GM13977 (cell line): ENCODE measurements at regions not wholly inside any gene's neighbourhood (a gene's known extent, or its start where the extent isn't known, plus 50 kb on each side); places are given as distances from the start of the nearest gene placed in this dataset.

Source experiments
- DNase-seq: peaks from one replicate; pipeline ENCODE4 v3.0.0; 2012; ENCODE audit warnings: low spot score
- in situ Hi-C: fragments of 300-500 bp; cut with MboI; formaldehyde crosslinking; loops from one replicate; pipeline ENCODE4 v1.12.0; 2022; ENCODE audit warnings: low sequenced_read_pairs, low pct_unique_long_range_greater_than_20kb, mixed read lengths, inconsistent platforms; ENCODE audit not compliant: unreplicated experiment
- TF ChIP-seq, protein P1 (sequence below): IDR thresholded peaks from 2 replicates; pipeline ENCODE4 v1.5.1; 2012; ENCODE audit warnings: mild to moderate bottlenecking, control low read depth; ENCODE audit not compliant: insufficient read depth; ENCODE audit errors: extremely low read depth, missing control alignments

DNA sequence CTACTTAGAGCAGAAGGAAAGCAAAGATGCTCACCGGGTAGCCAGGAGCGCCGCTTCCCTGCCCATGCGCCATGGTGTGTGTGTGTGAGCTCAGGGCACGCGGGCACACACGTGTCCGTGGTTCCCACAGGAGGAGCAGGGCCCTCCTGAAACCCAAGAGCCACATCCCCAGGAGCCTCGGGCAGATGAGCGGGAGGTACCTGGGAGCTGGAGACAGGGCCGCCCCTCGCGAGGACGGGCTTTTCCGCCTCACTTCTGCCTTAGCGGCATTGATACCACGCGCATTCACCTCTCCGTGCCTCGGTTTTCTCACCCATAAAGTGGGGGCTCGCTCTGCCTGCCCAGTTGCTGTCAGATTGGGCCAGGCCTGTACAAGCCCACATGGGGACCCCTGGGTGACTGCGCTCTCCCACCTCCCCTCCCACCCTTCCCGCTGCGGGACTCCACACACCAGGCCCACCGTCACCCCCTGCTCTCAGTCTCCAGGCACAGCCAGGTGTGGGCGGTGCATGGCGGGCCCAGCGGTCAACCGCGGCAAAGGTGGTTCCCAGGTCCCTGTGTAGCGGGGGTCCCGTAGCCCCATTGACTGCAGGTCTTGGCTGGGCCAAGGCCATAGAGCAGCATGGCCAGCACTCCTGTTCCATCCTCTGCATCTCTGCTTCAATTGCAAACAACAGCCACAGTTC, 66.3 kb downstream of the SIK1 start:
- in situ Hi-C loops, result no loop called here

GRCh38 chr21:43358940-43359822, 67.8 kb downstream of the SIK1 start:
- TF ChIP-seq, protein P1, sequence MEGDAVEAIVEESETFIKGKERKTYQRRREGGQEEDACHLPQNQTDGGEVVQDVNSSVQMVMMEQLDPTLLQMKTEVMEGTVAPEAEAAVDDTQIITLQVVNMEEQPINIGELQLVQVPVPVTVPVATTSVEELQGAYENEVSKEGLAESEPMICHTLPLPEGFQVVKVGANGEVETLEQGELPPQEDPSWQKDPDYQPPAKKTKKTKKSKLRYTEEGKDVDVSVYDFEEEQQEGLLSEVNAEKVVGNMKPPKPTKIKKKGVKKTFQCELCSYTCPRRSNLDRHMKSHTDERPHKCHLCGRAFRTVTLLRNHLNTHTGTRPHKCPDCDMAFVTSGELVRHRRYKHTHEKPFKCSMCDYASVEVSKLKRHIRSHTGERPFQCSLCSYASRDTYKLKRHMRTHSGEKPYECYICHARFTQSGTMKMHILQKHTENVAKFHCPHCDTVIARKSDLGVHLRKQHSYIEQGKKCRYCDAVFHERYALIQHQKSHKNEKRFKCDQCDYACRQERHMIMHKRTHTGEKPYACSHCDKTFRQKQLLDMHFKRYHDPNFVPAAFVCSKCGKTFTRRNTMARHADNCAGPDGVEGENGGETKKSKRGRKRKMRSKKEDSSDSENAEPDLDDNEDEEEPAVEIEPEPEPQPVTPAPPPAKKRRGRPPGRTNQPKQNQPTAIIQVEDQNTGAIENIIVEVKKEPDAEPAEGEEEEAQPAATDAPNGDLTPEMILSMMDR, result no peak

More for the DNA sequence above, 66.3 kb downstream of the SIK1 start:
- TF ChIP-seq, protein P1, result no peak
- DNase-seq, result no peak

GRCh38 chr21:43357715-43358430, 69.1 kb downstream of the SIK1 start:
- in situ Hi-C loops, result no loop called here
- TF ChIP-seq, protein P1, result no peak
- no peak for DNase-seq

More at GRCh38 chr21:43358940-43359822, 67.8 kb downstream of the SIK1 start:
- in situ Hi-C loops, result no loop called here
- no peak for DNase-seq

GRCh38 chr21:43355925-43356289, 71.0 kb downstream of the SIK1 start:
- TF ChIP-seq, protein P1, result no peak
- no peak for DNase-seq
- in situ Hi-C loops, result no loop called here

DNA sequence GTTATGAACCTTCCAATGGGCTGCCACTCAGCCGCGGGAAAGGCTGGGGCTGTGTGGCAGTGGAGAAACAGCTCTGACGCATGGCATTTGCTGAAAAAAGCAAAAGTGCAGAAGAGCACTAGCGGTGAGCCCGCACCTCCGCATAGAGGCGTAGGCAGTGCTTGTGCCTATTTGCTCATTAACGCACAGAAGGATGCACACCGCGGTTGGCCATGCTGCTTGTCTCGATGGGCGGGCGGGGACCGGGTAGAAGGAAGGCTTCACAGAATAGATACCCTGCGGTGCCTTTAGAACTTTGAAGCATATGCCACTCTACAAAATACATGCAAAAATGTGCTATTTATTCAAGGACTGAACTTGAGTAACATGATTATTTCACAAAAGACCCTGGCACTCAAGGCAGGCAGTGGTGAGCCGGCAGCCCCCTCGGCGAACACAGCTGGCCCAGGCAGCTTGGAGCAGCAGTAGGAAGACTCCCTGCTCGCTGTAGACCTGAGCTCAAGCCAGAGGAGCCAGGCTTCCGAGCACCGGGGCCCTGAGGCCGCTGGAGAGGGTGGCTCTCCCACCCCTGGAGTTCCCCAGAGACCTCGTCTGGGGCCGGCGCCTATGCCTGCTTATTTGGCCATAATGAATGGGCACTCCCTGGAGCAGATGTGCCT, 71.5 kb downstream of the SIK1 start:
- in situ Hi-C loops, result no loop called here
- no peak for DNase-seq
- TF ChIP-seq, protein P1, result no peak

DNA sequence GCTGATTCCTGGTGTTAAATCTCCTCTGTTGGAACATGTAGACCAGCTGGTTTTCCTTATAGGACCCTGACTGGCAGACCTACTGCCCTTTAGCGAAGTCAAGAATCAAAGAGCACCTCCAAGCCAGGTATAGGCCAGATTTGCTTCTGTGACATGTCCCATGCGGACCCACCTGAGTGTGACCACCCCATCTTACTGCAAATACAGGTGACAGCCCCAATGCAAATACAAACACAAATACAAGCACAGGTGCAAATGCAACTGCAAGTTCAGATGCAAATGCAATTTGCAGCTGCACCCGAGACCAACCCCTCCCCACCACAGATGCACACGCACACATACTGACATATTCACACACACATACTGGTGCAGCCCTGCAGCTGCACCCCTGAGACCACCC, 72.3 kb downstream of the SIK1 start:
- no peak for DNase-seq
- in situ Hi-C loops, result no loop called here
- TF ChIP-seq, protein P1, result no peak
